GM18505 (cell line): ENCODE measurements at regions not wholly inside any gene's neighbourhood (a gene's known extent, or its start where the extent isn't known, plus 50 kb on each side); places are given as distances from the start of the nearest gene placed in this dataset.

ENCODE experiments used
- ATAC-seq: cut with Tn5 transposase; IDR thresholded peaks from one replicate; pipeline ENCODE4 v1.9.1; 2021; ENCODE audit not compliant: unreplicated experiment
- POLR2A ChIP-seq: IDR thresholded peaks from 4 replicates; pipeline ENCODE4 v1.6.1; 2011; ENCODE audit warnings: borderline replicate concordance; ENCODE audit not compliant: insufficient read depth, insufficient read length; ENCODE audit errors: extremely low read depth

- no peak for ATAC-seq
- no peak for TF ChIP-seq POLR2A
These were observed 80.1 kb downstream of the SYNE3 start for GRCh38 chr14:95436354-95436753.

GRCh38 chr14:95434121-95434520 is 82.3 kb downstream of the SYNE3 start:
- no peak for ATAC-seq
- TF ChIP-seq POLR2A, result no peak

- no peak for TF ChIP-seq POLR2A
- ATAC-seq, result no peak
These were observed 83.4 kb downstream of the SYNE3 start for GRCh38 chr14:95433094-95433478.

GRCh38 chr14:95432144-95433093 is 84.0 kb downstream of the SYNE3 start:
- TF ChIP-seq POLR2A, result no peak
- ATAC-seq, result no peak

GRCh38 chr14:95431199-95432143 is 85.0 kb downstream of the SYNE3 start:
- TF ChIP-seq POLR2A, result no peak
- ATAC-seq, result no peak

GRCh38 chr14:95428557-95428956 is 87.9 kb downstream of the SYNE3 start:
- ATAC-seq, result no peak
- no peak for TF ChIP-seq POLR2A

GRCh38 chr14:95426116-95426475 is 90.4 kb downstream of the SYNE3 start:
- TF ChIP-seq POLR2A, result no peak

GRCh38 chr14:95425369-95426115 is 90.9 kb downstream of the SYNE3 start:
- no peak for TF ChIP-seq POLR2A
- ATAC-seq, result no peak

More at GRCh38 chr14:95426116-95426475, 90.4 kb downstream of the SYNE3 start:
- ATAC-seq, result no peak

- no peak for TF ChIP-seq POLR2A
- no peak for ATAC-seq
These were observed 91.9 kb downstream of the SYNE3 start for GRCh38 chr14:95424529-95424928.

GRCh38 chr14:95421741-95422140 is 94.7 kb downstream of the SYNE3 start:
- no peak for ATAC-seq
- TF ChIP-seq POLR2A, result no peak

GRCh38 chr14:95420060-95420459 is 96.4 kb downstream of the SYNE3 start:
- no peak for TF ChIP-seq POLR2A
- no peak for ATAC-seq

- no peak for ATAC-seq
These were observed 96.9 kb downstream of the SYNE3 start for GRCh38 chr14:95419569-95419968.

GRCh38 chr14:95418858-95419257 is 97.6 kb downstream of the SYNE3 start:
- ATAC-seq, result no peak
- no peak for TF ChIP-seq POLR2A

More at GRCh38 chr14:95419569-95419968, 96.9 kb downstream of the SYNE3 start:
- TF ChIP-seq POLR2A, result no peak
